Neural cell (in vitro differentiated cells): ENCODE measurements at regions not wholly inside any gene's neighbourhood (a gene's known extent, or its start where the extent isn't known, plus 50 kb on each side); places are given as distances from the start of the nearest gene placed in this dataset.
"Not testable (repeated sequence)": the region's sequence is repeated elsewhere in the genome, so short reads cannot be mapped to it uniquely, and the experiment has no call there.

Experiments
- RAD21 ChIP-seq: fragments of 450-650 bp; conservative IDR thresholded peaks from 2 replicates; pipeline ENCODE4 v1.6.1; 2014; ENCODE audit warnings: antibody characterized with exemption, mild to moderate bottlenecking, moderate library complexity
- TF ChIP-seq, protein P1 (sequence below): fragments of 450-650 bp; IDR thresholded peaks from 2 replicates; pipeline ENCODE4 v1.5.1; 2014; ENCODE audit warnings: antibody characterized with exemption, mild to moderate bottlenecking, moderate library complexity; ENCODE audit not compliant: poor library complexity, severe bottlenecking

DNA sequence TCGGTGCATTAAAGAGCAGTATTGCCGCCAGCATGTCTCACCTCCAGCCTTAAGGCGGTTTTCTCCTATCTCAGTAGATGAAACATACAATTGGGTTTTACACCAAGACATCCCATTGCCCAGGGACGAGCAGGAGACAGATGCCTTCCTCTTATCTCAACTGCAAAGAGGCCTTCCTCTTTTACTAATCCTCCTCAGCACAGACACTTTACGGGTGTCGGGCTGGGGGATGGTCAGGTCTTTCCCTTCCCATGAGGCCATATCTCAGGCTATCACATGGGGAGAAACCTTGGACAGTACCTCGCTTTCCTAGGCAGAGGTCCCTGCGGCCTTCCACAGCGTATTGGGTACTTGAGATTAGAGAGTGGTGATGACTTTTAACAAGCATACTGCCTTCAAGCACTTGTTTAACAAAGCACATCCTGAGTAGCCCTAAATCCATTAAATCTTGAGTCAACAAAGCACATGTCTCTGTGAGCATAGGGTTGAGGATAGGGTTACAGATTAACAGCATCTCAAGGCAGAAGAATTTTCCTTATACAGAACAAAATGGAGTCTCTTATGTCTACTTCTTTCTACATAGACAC is 60.8 kb upstream of the APBB1IP start:
- TF ChIP-seq RAD21, result not testable (repeated sequence)
- TF ChIP-seq, protein P1, sequence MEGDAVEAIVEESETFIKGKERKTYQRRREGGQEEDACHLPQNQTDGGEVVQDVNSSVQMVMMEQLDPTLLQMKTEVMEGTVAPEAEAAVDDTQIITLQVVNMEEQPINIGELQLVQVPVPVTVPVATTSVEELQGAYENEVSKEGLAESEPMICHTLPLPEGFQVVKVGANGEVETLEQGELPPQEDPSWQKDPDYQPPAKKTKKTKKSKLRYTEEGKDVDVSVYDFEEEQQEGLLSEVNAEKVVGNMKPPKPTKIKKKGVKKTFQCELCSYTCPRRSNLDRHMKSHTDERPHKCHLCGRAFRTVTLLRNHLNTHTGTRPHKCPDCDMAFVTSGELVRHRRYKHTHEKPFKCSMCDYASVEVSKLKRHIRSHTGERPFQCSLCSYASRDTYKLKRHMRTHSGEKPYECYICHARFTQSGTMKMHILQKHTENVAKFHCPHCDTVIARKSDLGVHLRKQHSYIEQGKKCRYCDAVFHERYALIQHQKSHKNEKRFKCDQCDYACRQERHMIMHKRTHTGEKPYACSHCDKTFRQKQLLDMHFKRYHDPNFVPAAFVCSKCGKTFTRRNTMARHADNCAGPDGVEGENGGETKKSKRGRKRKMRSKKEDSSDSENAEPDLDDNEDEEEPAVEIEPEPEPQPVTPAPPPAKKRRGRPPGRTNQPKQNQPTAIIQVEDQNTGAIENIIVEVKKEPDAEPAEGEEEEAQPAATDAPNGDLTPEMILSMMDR, result not testable (repeated sequence)
